Heart right ventricle (tissue), 16 donors: ENCODE measurements at regions not wholly inside any gene's neighbourhood (a gene's known extent, or its start where the extent isn't known, plus 50 kb on each side); places are given as distances from the start of the nearest gene placed in this dataset.

ENCODE experiments used
- ATAC-seq, 8 donors: fragments of 200-7000 bp; cut with Tn5 transposase; one replicate each; pipeline ENCODE4 v1.9.1; 2020; ENCODE audit warnings: mild to moderate bottlenecking in 8 of 8, moderate library complexity in 8 of 8, moderate number of reproducible peaks in 1 of 8
- DNase-seq, 2 donors: peaks; one replicate each; pipeline ENCODE4 v3.0.0-alpha.2; 2020
- H3K27ac ChIP-seq, 10 donors: fragments of 200-600 bp; sonication (generic) in 2 of 10; one replicate each; pipeline versions ENCODE4 v1.5.0 to v1.8.0; 2020 to 2022; ENCODE audit warnings: mild to moderate bottlenecking in 3 of 10
- H3K27me3 ChIP-seq, 7 donors: fragments of 200-600 bp; one replicate each; pipeline ENCODE4 v1.8.0; 2021 to 2022; ENCODE audit warnings: mild to moderate bottlenecking in 2 of 7
- H3K36me3 ChIP-seq, 9 donors: fragments of 200-600 bp; sonication (generic) in 1 of 9; one replicate each; pipeline versions ENCODE4 v1.5.0 to v1.8.0; 2020 to 2022; ENCODE audit warnings: mild to moderate bottlenecking in 2 of 9
- H3K4me1 ChIP-seq, 9 donors: fragments of 200-600 bp; sonication (generic) in 1 of 9; one replicate each; pipeline versions ENCODE4 v1.5.0 to v1.8.0; 2020 to 2022; ENCODE audit warnings: mild to moderate bottlenecking in 4 of 9
- H3K4me3 ChIP-seq, 10 donors: fragments of 200-600 bp; sonication (generic) in 2 of 10; one replicate each; pipeline versions ENCODE4 v1.5.0 to v1.8.0; 2020 to 2022; ENCODE audit warnings: mild to moderate bottlenecking in 7 of 10, moderate library complexity in 2 of 10
- H3K9me3 ChIP-seq, 11 donors: fragments of 200-600 bp in 10 of 11; sonication (generic) in 2 of 11; one replicate each; pipeline versions ENCODE4 v1.5.0 to v1.8.0; 2013 to 2022; ENCODE audit warnings: mild to moderate bottlenecking in 2 of 11, control low read depth in 1 of 11, moderate library complexity in 1 of 11
- CTCF ChIP-seq, 9 donors: fragments of 200-600 bp; sonication (generic) in 2 of 9; IDR thresholded peaks; one replicate each; pipeline versions ENCODE4 v1.5.0 to v1.8.0; 2021 to 2022; ENCODE audit warnings: antibody characterized with exemption in 9 of 9, mild to moderate bottlenecking in 5 of 9, moderate library complexity in 1 of 9
- WGBS, 2 donors: extraction: QIAGEN DNeasy Blood & Tissue Kit; methylation state at CpG; one replicate each; pipeline ENCODE4 v1.1.7; 2013; ENCODE audit warnings: inconsistent platforms in 1 of 2; 5-methylcytosine and 5-hydroxymethylcytosine counted together
- intact Hi-C, 10 donors: fragments of 100-400 bp; cut with DNase I; formaldehyde crosslinking; loops; one replicate each; pipeline versions ENCODE4 v1.11.1 to v1.14.2; 2022
- donor health status: Arrhythmogenic right ventricular cardiomyopathy.
- donor health status: ischemic (EF 13 %, LVEDD 7.1; RV severe dilation, severe dysfunction).
- donor health status: healthy with polysubstance abuse.
- donor health status: DM: no; HTN: yes; CAD: no.
- donor health status: DM: no; HTN: no; CAD: no.
- donor health status: ischemic (EF 25% LVEDD 6.9; RV normal size, moderate dysfunction).
- donor health status: ischemic (EF 25% LVEDD 5.7; RV mildly dilated, moderate dysfunction).
- donor health status: healthy.
- donor health status: DM: yes; HTN: yes; CAD: no.
- donor health status: Ischemic cardiomyopathy.
- donor health status: ischemic (EF 35%, LVEDD 5.7; RV mildly dilated, moderate dysfunction).
- donor health status: nonischemic (EF 11% LVEDD 7.7; RV severe dilation, severe dysfunction).
- donor health status: DM: yes; HTN: yes; CAD: no.
- donor health status: PGD.
- donor health status: ischemic (EF 29% LVEDD 5.4; RV normal size, mild dysfunction).
- donor health status: nonischemic (EF 23%, LVEDD 6.1; RV moderate dilation, normal function).

- no peaks in the 10 kb centered on the region for H3K9me3 ChIP-seq
- intact Hi-C loops: no loop called here
- 41 to 58% methylated on average over 2 of the region's 2 CpGs for WGBS, 2 donors
- H3K36me3 ChIP-seq: no peaks in the 10 kb centered on the region
- TF ChIP-seq CTCF (IDR thresholded peaks at IDR 0.05): no peak
- H3K4me3 ChIP-seq: no peak overlapping the region
- no peaks in the 10 kb centered on the region for H3K4me1 ChIP-seq
- no peaks in the 10 kb centered on the region for H3K27me3 ChIP-seq
- no peak for DNase-seq
- ATAC-seq: no peak
- H3K27ac ChIP-seq: no peak overlapping the region
These were observed 852.4 kb downstream of the TUSC7 start for GRCh38 chr3:117562000-117562399.

- Histone ChIP-seq H3K27ac (no peak overlapping the region), H3K27me3 (peaks cover 0 to 3% (median 0%) of the 10 kb centered on the region in 7 donors), H3K4me3 (no peak overlapping the region), H3K9me3 (no peaks in the 10 kb centered on the region), H3K4me1 (peaks cover 0 to 3% (median 0%) of the 10 kb centered on the region in 9 donors), H3K36me3 (no peaks in the 10 kb centered on the region)
- TF ChIP-seq CTCF (IDR thresholded peaks at IDR 0.05): no peak
- intact Hi-C loops: no loop called here
- WGBS, 2 donors: 52 to 57% methylated on average over 4 of the region's 4 CpGs
- ATAC-seq (no peak), DNase-seq (no peak)
These were observed 853.5 kb downstream of the TUSC7 start for GRCh38 chr3:117563063-117563462.

GRCh38 chr3:117565777-117566176 is 856.2 kb downstream of the TUSC7 start:
- intact Hi-C loops: no loop called here
- DNase-seq (no peak), ATAC-seq (no peak)
- no peaks in the 10 kb centered on the region for H3K36me3 ChIP-seq
- no peaks in the 10 kb centered on the region for H3K9me3 ChIP-seq
- peaks cover 0 to 3% (median 0%) of the 10 kb centered on the region in 9 donors for H3K4me1 ChIP-seq
- H3K27me3 ChIP-seq: peaks cover 0 to 3% (median 0%) of the 10 kb centered on the region in 7 donors
- H3K27ac ChIP-seq: no peak overlapping the region
- H3K4me3 ChIP-seq: no peak overlapping the region
- no peak for TF ChIP-seq CTCF (IDR thresholded peaks at IDR 0.05)

GRCh38 chr3:117566926-117567325 is 857.3 kb downstream of the TUSC7 start:
- intact Hi-C loops: no loop called here
- no peaks in the 10 kb centered on the region for H3K9me3 ChIP-seq
- DNase-seq: no peak
- no peaks in the 10 kb centered on the region for H3K36me3 ChIP-seq
- peaks cover 0 to 3% (median 0%) of the 10 kb centered on the region in 7 donors for H3K27me3 ChIP-seq
- H3K4me3 ChIP-seq: no peak overlapping the region
- TF ChIP-seq CTCF (IDR thresholded peaks at IDR 0.05): no peak
- H3K4me1 ChIP-seq: peaks cover 0 to 3% (median 0%) of the 10 kb centered on the region in 9 donors
- ATAC-seq: no peak
- no peak overlapping the region for H3K27ac ChIP-seq
- 58 to 77% methylated on average over 2 of the region's 2 CpGs for WGBS, 2 donors
